Sigmoid colon (tissue), 4 donors: ENCODE measurements at regions not wholly inside any gene's neighbourhood (a gene's known extent, or its start where the extent isn't known, plus 50 kb on each side); places are given as distances from the start of the nearest gene placed in this dataset.

Experiments used
- EP300 ChIP-seq, 4 donors: sonication (generic); formaldehyde crosslinking; IDR thresholded peaks; one replicate each; pipeline ENCODE4 v1.6.1; 2017; ENCODE audit warnings: antibody characterized with exemption in 4 of 4
- POLR2A ChIP-seq, 2 donors: fragments of 450-650 bp; IDR thresholded peaks; one replicate each; pipeline ENCODE4 v1.6.1; 2016; ENCODE audit warnings: antibody characterized with exemption in 2 of 2, mild to moderate bottlenecking in 2 of 2, moderate library complexity in 2 of 2
- TF ChIP-seq, protein P1 (sequence below), 4 experiments: fragments of 450-650 bp in 3 of 4; fragments of 200-600 bp in 1 of 4; IDR thresholded peaks; one replicate each; pipeline ENCODE4 v1.5.1; 2016 to 2019; ENCODE audit warnings: antibody characterized with exemption in 4 of 4, mild to moderate bottlenecking in 3 of 4, moderate library complexity in 2 of 4

DNA sequence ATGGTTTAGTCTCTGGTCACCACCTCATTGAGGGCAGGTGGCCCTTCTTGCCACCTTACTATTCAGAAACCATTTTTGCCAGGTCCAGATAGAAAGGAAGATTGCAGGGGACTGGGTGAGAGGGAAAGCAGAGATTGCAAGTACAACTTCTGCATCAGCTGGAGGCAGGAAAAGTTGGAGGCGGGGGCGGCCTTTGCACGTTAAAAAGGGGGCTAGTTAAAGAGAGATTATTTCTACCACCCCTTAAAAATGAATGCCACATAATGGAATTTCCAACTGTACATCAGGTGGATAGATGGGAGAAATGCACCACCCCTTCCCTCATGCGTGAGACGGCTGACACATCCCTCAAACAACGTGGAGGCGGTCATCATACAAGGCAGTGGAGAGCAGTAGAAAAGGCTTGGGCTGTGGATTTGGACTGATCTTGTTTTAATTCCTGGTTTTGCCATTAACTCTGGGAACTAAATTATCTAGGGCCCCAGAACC lies 95.4 kb upstream of the CNKSR3 start:
- TF ChIP-seq, protein P1, sequence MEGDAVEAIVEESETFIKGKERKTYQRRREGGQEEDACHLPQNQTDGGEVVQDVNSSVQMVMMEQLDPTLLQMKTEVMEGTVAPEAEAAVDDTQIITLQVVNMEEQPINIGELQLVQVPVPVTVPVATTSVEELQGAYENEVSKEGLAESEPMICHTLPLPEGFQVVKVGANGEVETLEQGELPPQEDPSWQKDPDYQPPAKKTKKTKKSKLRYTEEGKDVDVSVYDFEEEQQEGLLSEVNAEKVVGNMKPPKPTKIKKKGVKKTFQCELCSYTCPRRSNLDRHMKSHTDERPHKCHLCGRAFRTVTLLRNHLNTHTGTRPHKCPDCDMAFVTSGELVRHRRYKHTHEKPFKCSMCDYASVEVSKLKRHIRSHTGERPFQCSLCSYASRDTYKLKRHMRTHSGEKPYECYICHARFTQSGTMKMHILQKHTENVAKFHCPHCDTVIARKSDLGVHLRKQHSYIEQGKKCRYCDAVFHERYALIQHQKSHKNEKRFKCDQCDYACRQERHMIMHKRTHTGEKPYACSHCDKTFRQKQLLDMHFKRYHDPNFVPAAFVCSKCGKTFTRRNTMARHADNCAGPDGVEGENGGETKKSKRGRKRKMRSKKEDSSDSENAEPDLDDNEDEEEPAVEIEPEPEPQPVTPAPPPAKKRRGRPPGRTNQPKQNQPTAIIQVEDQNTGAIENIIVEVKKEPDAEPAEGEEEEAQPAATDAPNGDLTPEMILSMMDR (IDR thresholded peaks at IDR 0.05), result no peak
- TF ChIP-seq EP300 (IDR thresholded peaks at IDR 0.05), result no peak
- TF ChIP-seq POLR2A (IDR thresholded peaks at IDR 0.05), result no peak
